Ramos (cell line): ENCODE measurements at regions not wholly inside any gene's neighbourhood (a gene's known extent, or its start where the extent isn't known, plus 50 kb on each side); places are given as distances from the start of the nearest gene placed in this dataset.

Experiments
- in situ Hi-C: fragments of 300-500 bp; cut with MboI; formaldehyde crosslinking; loops from one replicate; pipeline ENCODE4 v1.14.3; 2022; ENCODE audit warnings: low sequenced_read_pairs; ENCODE audit not compliant: unreplicated experiment

DNA sequence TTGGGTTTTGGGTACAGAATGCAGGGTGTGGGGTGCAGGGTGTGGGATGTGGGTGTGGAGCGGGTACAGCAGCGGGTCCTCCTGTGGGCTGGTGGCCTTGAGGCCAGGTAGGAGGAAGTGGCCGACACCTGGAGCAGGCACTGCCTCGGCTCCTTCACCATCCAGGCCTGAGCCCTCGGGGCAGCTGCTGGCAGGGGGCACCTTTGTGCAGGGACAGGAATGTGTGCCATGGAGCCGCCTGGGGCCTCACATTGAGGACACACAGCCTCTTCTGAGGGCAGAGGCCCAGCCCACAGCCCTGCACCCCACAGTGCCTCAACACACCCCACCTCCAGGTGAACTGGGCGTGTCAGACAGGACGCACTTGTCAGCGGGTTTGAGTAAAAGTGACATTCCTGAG is 984.0 kb downstream of the BRD1 start:
- in situ Hi-C loops: no loop called here

DNA sequence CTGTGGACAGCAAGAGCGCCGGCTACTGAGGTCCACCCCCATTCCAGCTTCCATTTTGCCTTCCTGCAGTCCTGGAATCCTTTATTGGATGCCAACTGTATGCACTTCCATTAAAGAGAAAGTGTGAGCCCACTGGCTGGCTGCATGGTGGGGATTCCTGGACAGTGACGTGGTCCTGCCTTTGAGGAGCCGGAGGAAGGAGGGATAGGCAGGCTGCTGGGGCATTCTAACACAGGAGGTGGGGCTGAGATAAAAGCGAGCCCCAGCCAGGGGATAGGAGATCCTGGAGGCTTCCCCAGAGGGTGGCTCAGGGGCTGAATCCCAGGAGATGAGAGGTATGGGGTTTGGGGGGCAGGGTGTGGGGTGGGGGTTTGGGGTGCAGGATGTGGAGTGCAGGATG is 984.7 kb downstream of the BRD1 start:
- in situ Hi-C loops: no loop called here

DNA sequence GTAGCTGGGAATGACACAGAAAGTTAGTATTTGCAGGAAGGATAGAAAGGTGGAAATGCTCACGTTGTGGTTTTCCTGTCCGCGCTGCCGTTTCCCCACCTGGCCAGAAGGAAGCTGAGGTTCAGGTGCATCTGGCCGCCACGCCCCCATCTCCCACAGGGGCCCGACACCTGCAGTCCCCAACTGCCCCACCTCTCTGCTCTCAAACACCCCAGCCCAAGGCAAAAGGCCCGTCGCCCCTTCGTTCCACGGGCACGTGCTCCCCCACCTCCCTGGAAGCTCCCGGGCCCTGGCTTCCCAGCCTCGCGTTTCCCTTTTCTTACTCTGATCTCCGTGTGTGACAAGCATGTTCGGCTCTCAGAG is 985.1 kb downstream of the BRD1 start:
- in situ Hi-C loops: no loop called here

DNA sequence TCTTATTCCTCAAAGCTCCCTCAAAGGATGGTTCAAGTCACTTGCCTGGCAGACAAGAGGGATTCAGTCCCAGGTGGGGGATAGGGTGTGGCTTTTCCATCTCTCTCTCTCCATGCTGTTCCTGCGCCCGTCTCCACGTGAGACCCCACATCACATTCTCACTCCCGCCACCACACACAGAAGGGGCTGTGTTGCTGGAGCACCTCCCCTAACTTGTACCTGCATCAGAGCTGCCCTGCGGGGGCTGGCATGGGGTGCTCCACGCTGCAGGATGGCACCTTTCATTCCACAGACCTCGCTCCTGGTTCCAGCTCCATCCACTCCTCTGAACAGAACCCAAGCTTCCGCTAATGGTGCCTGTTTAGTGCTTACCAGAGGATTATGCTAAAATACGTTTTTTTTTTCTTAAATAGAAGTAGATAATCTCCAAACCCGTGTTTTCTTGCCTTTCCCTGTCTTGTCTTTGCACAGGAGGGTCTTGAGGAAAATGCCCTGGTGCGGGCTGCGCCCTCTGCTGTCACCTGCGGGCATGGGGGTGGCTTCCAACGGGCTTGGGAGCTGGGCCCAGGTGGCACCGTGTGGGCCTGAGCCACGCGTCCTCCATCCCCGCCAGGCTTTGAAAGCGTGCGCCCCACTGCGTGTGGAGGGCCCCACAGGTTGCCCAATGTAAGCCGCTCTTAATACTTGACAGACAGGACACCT is 985.6 kb downstream of the BRD1 start:
- in situ Hi-C loops: no loop called here

DNA sequence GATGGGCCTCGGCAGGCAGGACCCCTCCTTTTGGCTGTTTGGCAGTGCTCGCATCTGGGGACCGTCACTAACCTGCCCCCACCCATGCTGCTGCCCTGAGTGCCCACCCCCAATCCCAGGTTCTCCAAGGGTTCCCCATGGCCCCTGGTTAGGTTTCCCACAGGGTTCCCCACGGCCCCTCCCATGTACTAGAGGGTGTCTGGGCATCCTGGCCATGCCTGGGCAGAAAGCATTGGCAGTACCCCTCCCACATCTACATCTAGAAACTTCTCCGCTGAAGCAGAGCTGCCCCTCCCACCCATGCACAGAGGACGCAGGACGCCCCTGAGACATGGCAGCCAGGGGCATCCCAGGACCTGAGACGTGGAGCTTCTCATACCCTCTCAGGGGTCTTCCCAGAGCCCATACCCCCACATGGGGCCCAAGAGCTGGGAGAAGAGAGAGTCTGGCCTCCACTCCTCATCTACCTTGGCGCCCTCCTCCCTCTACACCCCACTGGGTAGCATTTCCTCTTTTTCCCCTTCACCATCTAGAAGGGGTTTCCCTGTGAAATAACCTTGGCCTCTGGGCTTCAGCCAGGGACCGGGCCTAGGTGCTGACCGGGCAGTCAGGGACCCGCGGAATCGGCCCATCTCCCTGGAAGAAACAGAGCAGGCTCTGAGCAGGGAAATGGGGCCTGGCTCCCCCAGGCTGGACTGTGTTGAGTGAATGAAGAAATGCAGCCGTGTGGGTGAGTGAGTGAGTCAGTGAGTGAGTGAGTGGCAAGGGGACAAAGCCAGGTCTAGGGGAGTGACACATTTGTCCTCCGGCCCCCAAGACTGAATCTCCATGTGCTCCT is 987.3 kb downstream of the BRD1 start:
- in situ Hi-C loops: no loop called here

DNA sequence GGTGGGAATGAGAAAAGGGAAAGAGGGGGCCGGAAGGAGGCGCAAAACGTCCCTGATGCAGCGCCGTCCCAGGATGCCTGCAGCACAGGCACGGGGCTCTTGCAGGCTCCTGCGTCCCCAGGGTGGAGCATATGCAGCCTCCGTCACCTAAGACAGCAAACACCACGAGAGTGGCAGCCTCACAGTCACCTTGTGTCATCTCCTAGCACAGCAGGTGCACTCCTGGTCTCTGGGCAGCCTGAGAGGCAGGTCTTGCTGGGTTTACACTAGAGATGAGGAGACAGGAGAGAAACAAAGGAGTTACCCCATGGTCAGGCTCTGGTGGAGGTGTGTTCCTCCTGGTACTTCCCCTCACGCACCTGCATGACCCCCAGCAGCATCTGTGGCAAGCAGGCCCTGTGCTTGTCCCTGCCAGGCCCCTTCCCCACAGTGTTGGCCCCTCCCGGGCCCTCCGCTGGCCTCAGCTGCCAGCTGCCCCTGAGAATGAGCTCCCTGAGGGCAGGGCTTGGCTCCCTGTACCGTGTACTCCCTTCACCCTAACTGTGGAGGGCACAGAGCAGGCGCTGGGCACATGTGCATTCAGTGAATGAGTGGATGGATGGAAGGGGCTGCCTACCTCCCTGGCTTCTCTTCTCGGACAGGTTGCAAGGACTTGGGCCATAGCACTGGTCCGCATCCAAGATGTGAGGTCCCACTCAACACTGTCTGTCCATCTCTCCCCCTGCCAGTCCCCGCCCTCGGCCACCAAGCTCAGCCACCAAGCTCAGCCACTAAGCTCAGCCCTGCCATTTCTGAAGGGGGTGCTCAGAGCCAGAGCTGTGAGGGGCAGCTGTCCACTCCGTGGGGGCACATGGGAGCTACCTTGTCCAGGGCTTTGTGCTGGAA is 988.6 kb downstream of the BRD1 start:
- in situ Hi-C loops: no loop called here

DNA sequence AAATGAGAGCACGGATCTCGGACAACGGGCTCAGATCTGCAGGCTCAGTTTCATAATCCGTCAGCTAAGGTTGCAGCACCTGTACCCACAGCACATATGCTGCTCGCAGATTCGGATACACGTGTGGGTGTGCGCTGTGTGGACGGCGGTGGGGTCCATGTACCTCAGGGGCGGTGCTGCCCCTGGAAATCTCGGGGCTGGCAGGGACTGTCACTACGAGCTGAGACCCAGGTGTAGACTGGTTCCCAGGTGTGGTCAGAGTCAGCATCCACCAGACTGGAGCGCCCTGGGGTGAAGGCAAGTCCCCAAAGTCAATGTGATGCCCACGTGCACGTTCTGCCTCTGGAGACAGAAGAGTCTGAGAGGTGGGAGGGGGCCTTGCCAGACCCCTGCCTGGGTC is 989.3 kb downstream of the BRD1 start:
- in situ Hi-C loops: no loop called here

DNA sequence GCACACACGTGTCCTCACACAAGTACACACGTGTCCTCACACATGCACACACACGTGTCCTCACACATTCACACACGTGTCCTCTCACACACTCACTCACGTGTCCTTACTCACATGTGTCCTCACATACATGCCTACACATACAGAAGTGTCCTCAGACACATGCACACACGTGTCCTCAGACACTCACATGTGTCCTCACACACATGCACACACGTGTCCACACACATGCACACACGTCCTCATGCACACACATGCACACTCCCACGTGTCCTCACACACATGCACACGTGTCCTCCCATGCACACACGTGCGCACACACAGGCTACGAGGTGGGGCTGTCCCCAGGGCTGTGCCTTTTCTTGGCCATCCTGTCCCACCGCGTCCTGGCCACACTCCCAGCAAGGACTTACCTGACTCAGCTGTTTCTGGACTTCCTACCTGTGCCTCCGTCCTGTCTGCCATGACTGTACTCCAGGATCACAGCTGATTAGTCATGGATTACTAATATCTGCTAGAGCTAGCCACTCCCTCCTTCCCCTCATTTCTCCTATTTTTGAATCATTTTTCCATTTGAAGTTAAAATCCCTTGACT is 990.2 kb downstream of the BRD1 start:
- in situ Hi-C loops: no loop called here

DNA sequence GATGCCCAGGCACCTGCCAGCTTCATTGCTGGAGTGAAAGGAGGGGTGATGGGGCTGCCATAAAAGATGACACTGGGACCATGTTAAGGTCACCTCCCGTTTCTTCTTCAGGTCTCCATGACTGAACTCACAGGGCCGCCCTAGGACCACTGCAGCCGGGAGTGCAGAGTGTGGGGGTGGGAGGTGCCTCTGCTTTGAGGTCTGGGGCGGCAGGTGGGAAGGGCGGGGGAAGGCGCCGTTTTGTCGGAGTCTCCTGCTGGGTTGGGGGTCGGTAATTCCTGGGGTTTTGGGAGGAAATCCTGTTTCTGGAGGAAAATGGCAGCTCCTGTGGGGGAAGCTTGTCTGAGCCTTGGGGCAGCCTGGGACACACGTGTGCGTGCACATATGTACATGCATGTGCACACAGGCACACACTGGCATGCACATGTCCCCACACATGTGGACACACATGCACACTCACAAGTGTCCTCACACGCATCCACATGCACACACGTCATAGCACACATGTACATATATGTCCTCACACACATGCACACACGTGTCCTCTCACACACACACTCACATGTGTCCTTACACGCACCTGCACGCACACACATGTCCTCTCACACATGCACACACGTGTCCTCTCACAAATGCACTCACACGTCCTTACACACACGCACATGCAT is 990.9 kb downstream of the BRD1 start:
- in situ Hi-C loops: no loop called here

DNA sequence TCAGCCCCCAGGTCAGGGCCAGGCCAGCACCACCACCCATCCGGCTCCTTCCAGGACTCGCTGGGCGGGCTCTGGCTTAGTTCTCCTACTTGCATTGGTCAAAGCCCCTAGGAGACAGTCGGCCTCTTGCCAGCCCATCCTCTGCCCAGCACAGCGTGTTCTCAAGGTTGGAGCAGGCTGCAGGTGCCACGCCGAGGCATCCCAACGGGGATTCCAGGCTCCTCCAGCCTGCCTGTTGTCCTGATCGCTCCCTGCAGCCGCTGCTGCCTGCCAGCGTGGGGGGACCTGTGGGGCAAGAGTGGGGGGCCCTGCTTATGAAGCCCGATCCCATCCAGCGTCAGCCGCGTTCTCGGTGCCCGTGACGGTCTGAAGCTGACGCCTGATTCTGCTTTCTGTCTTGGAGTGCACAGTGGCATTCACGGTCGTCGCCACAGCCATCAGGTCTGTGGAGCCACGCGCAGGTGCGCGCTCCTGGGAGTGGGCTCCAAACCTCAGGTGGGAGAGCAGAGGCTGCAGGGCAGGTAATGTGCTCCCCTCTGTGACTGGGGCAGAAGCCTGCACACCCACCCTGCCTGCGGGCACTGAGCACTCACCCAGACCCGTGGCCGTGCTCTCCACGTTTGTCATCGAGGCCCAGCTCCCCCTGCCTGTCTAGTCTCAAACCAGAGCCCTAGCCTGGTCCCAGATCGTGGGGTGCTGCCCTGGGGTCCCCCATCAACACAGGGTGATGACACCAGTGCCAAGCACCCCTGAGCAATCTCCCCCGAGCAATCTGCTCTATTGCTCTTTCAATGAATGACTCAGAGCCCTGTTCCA is 991.6 kb downstream of the BRD1 start:
- in situ Hi-C loops: no loop called here

DNA sequence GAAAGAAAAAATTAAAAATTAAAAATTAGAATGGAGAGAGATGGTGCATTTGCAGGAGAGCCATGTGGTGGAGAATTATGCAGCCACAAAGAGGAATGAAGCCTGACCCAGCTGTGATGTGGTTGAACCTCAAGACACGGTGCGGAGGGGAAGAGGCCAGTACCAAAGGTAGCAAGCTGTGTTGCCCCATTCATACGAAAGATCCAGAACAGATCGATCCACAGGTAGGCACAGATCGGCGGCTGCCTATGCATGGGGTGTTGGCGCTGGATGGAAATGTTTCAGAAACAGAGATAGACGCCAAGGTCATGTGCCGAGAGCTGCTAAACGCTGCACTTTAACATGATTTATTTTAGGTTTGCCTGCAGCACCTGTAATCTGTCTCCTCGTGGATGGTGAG is 992.3 kb downstream of the BRD1 start:
- in situ Hi-C loops: no loop called here

DNA sequence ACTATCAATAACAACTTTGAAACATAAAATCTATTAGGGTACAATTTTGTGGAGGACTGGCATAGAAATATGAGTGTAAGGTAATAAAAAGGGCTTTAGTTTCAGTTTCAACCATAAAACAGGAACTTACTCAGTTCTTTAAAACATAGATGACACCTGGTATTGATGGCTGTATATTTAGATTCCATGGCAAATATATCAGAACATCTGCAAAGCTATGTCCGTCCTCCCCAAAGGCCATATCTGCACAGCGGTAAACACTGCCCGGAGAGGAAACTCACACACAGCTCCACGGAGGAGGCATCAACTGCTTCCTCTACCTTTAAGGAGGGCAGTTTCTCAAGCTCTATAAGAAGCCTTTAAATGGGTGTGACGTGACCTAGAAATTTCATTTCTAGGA is 993.3 kb downstream of the BRD1 start:
- in situ Hi-C loops: no loop called here

DNA sequence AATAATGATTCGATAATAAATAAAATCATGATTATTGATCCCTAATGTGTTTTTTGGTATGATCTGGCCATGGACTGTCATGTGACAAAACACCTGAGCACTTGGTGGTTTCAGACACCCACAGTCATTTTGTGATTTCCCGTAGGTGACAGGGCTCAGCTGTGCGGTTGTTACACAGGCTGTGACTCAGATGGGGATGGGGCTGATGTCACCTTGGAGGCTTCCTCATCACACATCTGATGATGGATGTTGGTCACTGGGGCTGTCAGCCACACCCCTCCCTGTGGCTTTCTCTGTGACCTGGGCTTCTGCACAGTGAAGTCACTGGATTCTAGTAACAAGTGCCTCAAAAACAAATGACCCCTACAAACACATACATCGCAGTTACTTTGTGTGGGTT is 995.1 kb downstream of the BRD1 start:
- in situ Hi-C loops: no loop called here

DNA sequence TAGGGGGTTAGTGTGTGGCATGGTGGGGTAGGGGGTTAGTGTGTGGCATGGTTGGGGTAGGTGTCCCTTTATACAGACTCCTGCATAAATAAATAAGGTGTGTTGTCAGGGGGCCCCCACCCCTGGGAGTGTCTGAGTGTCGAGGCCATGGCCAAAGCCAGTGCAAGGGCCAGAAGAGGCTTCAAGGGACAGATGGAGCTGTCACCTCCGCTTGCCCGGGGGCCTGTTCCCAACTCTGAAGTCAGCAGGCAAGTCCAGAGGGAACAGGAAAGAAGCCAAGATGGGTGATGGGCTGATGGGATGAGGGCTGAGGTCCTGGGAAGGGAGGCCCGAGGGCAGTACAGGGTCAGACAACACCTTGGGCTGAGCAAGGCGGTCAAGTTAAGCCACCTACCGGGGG is 997.8 kb downstream of the BRD1 start:
- in situ Hi-C loops: no loop called here

DNA sequence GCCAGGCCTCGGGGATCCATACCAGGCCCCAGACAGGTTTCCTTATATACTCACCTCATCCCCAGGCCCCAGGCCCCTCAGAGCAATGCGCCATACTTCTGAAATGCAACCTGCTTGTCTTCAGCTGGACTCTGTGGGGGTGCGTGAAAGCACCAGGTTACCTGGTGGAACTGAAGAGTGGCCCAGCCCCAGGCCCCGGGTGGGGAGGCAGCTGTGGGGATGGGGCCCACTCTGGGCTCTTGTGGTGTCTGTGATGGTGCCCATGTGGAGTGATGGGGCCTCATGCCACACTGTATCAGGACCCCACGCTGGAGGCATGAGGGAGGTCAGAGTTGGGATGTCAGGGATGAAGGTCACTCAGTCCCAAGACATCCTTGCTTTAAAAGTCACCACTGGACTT is 999.0 kb downstream of the BRD1 start:
- in situ Hi-C loops: no loop called here

DNA sequence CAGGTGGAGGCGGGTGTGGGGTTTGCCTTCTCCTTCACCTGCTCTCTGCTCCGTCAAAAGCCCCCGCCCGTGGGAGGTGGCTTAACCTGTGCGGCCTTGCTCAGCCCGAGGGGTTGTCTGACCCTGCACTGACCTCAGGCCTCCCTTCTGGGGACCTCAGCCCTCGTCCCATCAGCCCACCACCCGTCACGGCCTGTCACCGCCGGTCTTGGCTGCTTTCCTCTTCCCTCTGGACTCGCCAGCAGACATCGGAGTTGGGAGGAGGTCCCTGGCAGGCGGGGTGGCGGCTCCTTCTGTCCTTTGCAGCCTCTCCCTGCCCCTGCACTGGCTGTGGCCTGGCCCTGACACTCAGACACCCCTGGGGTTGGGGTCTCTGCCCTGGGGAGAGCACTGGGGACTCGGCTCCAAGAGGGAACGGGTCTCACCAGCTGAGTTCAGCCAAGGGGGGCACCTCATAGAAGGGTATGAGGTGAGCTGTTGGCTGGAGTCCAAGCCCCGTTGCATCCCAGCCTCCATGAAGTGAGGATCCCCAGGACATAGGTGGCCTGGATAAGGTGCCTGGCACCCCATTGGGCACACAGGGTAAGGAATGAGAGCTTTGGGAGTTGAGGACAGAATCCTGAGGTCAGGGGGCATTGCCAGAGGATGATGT is 999.6 kb downstream of the BRD1 start:
- in situ Hi-C loops: no loop called here

DNA sequence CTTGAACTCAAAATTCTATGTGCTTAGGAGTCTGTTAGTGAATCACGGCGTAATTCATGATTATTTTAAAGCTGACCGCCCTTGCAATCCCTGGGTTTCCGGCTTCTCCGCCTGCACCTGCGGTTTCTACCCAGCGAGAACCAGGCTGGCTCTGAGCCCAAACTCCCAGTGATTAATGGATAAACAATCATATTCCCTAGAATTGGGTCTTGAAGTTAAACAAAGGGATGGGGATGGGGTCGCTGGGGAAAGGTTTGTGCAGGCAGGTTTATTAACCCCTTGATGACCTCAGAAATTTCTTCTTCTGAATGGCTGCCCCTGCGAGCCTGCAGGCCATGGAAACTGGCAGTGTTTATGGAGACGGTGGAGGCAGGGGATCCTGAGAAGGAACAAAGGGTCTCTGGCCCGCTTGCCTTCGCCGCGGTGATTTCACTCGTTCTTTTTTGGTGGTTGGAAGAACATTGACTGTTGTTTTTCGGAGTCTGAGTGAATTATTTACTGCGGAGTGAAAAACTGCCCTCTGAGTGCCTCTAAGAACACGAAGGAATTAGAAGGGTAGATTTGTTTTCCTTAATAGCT is 1000.3 kb downstream of the BRD1 start:
- in situ Hi-C loops: no loop called here

DNA sequence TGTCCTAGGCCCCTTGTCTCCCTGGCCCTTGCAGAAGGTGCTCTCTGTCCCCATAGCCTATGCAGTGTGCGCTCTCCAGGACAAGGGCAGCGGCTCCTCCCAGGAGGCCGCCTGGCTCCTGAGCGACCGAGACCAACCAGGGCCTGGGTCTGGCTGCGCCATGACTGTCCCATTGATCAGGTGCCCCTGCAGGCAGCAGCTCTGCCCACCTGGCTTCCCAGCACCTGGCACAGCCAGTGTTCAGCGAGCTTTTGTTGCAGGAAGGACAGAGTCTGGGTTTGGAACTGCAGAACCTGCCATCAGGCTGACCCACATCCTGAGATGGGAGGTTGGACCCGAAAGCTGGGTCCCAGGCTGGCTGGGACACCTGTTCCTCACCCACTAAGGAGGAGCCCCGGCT is 1001.1 kb downstream of the BRD1 start:
- in situ Hi-C loops: no loop called here
